ENCODE measurements at regions not wholly inside any gene's neighbourhood (a gene's known extent, or its start where the extent isn't known, plus 50 kb on each side); places are given as distances from the start of the nearest gene placed in this dataset.

- no peak for TF ChIP-seq POLR2AphosphoS5 (IDR thresholded peaks at IDR 0.05; ENCODE audit: low read depth, low read length)
- no peak for TF ChIP-seq REST (IDR thresholded peaks at IDR 0.05; ENCODE audit: insufficient read depth in 1 of 2, low read depth in 2 of 2, low read length in 2 of 2)
- no peak for TF ChIP-seq TAF1 (IDR thresholded peaks at IDR 0.05; ENCODE audit: borderline replicate concordance, insufficient read depth, low read length)
- no peak for TF ChIP-seq SIN3A (IDR thresholded peaks at IDR 0.05; ENCODE audit: borderline replicate concordance, insufficient read depth, low read length)
- TF ChIP-seq FOXP2 (optimal IDR thresholded peaks at IDR 0.05; ENCODE audit: borderline replicate concordance, extremely low read depth, extremely low read length, insufficient read depth) = no peak
Measured at GRCh38 chr2:7913974-7914373, 767.9 kb upstream of the ID2 start.

- TF ChIP-seq POLR2AphosphoS5 (IDR thresholded peaks at IDR 0.05; ENCODE audit: low read depth, low read length) (no peak), REST (IDR thresholded peaks at IDR 0.05; ENCODE audit: insufficient read depth in 1 of 2, low read depth in 2 of 2, low read length in 2 of 2) (no peak), SIN3A (IDR thresholded peaks at IDR 0.05; ENCODE audit: borderline replicate concordance, insufficient read depth, low read length) (no peak), FOXP2 (optimal IDR thresholded peaks at IDR 0.05; ENCODE audit: borderline replicate concordance, extremely low read depth, extremely low read length, insufficient read depth) (no peak), TAF1 (IDR thresholded peaks at IDR 0.05; ENCODE audit: borderline replicate concordance, insufficient read depth, low read length) (no peak)
Measured at GRCh38 chr2:7915302-7916091, 766.4 kb upstream of the ID2 start.

GRCh38 chr2:7916670-7917069 is 765.2 kb upstream of the ID2 start:
- TF ChIP-seq TAF1 (IDR thresholded peaks at IDR 0.05; ENCODE audit: borderline replicate concordance, insufficient read depth, low read length) = no peak
- no peak for TF ChIP-seq FOXP2 (optimal IDR thresholded peaks at IDR 0.05; ENCODE audit: borderline replicate concordance, extremely low read depth, extremely low read length, insufficient read depth)
- no peak for TF ChIP-seq POLR2AphosphoS5 (IDR thresholded peaks at IDR 0.05; ENCODE audit: low read depth, low read length)
- TF ChIP-seq SIN3A (IDR thresholded peaks at IDR 0.05; ENCODE audit: borderline replicate concordance, insufficient read depth, low read length) = no peak
- TF ChIP-seq REST (IDR thresholded peaks at IDR 0.05; ENCODE audit: insufficient read depth in 1 of 2, low read depth in 2 of 2, low read length in 2 of 2) = no peak

- TF ChIP-seq REST (IDR thresholded peaks at IDR 0.05; ENCODE audit: insufficient read depth in 1 of 2, low read depth in 2 of 2, low read length in 2 of 2) (no peak), TAF1 (IDR thresholded peaks at IDR 0.05; ENCODE audit: borderline replicate concordance, insufficient read depth, low read length) (no peak), FOXP2 (optimal IDR thresholded peaks at IDR 0.05; ENCODE audit: borderline replicate concordance, extremely low read depth, extremely low read length, insufficient read depth) (no peak), SIN3A (IDR thresholded peaks at IDR 0.05; ENCODE audit: borderline replicate concordance, insufficient read depth, low read length) (no peak), POLR2AphosphoS5 (IDR thresholded peaks at IDR 0.05; ENCODE audit: low read depth, low read length) (no peak)
Measured at GRCh38 chr2:7919510-7919909, 762.3 kb upstream of the ID2 start.
